Loucy (cell line): ENCODE measurements at regions not wholly inside any gene's neighbourhood (a gene's known extent, or its start where the extent isn't known, plus 50 kb on each side); places are given as distances from the start of the nearest gene placed in this dataset.

Experiments
- H2AFZ ChIP-seq: fragments of 200-600 bp; sonication (generic); 2 replicates; pipeline ENCODE4 v1.6.0; 2016; ENCODE audit warnings: antibody characterized with exemption, mild to moderate bottlenecking, low read length, moderate library complexity
- H3F3A ChIP-seq: fragments of 200-600 bp; 2 replicates; pipeline ENCODE4 v1.6.0; 2016; ENCODE audit warnings: antibody characterized with exemption, low read depth, mild to moderate bottlenecking
- H3K27me3 ChIP-seq: fragments of 200-600 bp; sonication (generic); 2 replicates; pipeline ENCODE4 v1.6.1; 2014; ENCODE audit warnings: low read length, mild to moderate bottlenecking; ENCODE audit not compliant: insufficient read depth, poor library complexity, severe bottlenecking
- H3K36me3 ChIP-seq: fragments of 200-600 bp; sonication (generic); 2 replicates; pipeline ENCODE4 v1.6.1; 2016; ENCODE audit warnings: low read length; ENCODE audit not compliant: insufficient read depth
- H3K4me1 ChIP-seq: fragments of 200-600 bp; sonication (generic); 2 replicates; pipeline ENCODE4 v1.5.1; 2014; ENCODE audit warnings: low read length, mild to moderate bottlenecking; ENCODE audit not compliant: insufficient read depth, poor library complexity, severe bottlenecking
- H3K4me2 ChIP-seq: fragments of 200-600 bp; sonication (generic); 2 replicates; pipeline ENCODE4 v1.6.0; 2014; ENCODE audit warnings: antibody characterized with exemption, low read length, low read depth, mild to moderate bottlenecking; ENCODE audit not compliant: poor library complexity, severe bottlenecking
- H3K4me3 ChIP-seq: fragments of 200-600 bp; sonication (generic); 2 replicates; pipeline ENCODE4 v1.5.1; 2014; ENCODE audit warnings: low read length, mild to moderate bottlenecking, mixed read lengths; ENCODE audit not compliant: poor library complexity, severe bottlenecking
- H3K79me2 ChIP-seq: fragments of 200-600 bp; sonication (generic); 2 replicates; pipeline ENCODE4 v1.6.1; 2014; ENCODE audit warnings: low read length; ENCODE audit not compliant: insufficient read depth
- H3K9ac ChIP-seq: fragments of 200-600 bp; sonication (generic); 2 replicates; pipeline ENCODE4 v1.6.0; 2014; ENCODE audit warnings: mild to moderate bottlenecking, low read depth, low read length, moderate library complexity; ENCODE audit not compliant: poor library complexity, severe bottlenecking
- H3K9me2 ChIP-seq: fragments of 200-600 bp; sonication (generic); replicated peaks from 2 replicates; pipeline ENCODE4 v1.6.1; 2016; ENCODE audit warnings: low read depth, low read length, mixed read lengths
- H3K9me3 ChIP-seq: fragments of 200-600 bp; sonication (generic); 2 replicates; pipeline ENCODE4 v1.6.1; 2014; ENCODE audit warnings: mild to moderate bottlenecking, antibody characterized with exemption, low read length, low read depth; ENCODE audit not compliant: insufficient read depth
- H4K20me1 ChIP-seq: fragments of 200-600 bp; sonication (generic); 2 replicates; pipeline ENCODE4 v1.6.0; 2014; ENCODE audit warnings: antibody characterized with exemption, low read length, mild to moderate bottlenecking; ENCODE audit not compliant: insufficient read depth, poor library complexity, severe bottlenecking
- CTCF ChIP-seq: fragments of 200-600 bp; sonication (generic); conservative IDR thresholded peaks from 2 replicates; pipeline ENCODE4 v1.5.1; 2014; ENCODE audit warnings: mild to moderate bottlenecking, antibody characterized with exemption, low read length
- EZH2phosphoT487 ChIP-seq: fragments of 200-600 bp; IDR thresholded peaks from 2 replicates; pipeline ENCODE4 v1.6.1; 2018; ENCODE audit warnings: antibody characterized with exemption, mild to moderate bottlenecking, moderate library complexity, borderline replicate concordance

DNA sequence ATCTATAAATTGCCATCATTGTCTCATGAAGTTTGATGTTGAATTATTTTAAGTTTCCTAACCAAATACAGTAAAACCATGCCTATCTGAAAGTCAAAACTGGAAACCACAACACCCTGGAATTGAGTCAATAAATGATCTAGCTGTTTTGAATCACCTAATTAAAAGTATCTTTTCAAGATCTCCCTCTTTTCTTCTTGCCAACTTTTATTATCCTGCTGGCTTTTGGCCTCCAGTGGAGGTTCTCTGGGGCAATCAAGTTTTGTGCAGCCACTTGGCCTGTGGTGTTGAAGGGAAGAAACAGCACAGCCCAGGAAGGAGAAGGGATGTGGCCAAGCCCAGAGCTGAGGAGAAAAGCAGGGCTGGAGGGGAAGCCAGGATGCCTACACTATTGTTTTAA is 255.4 kb downstream of the COG6 start:
- H3K4me3 ChIP-seq: no peak overlapping the region
- no peaks in the 10 kb centered on the region for H3K9me3 ChIP-seq
- H3K36me3 ChIP-seq: no peaks in the 10 kb centered on the region
- no peak overlapping the region for H2AFZ ChIP-seq
- no peaks in the 10 kb centered on the region for H3K27me3 ChIP-seq
- peaks cover 3% of the 10 kb centered on the region for H3K4me1 ChIP-seq
- no peak overlapping the region for H3K9ac ChIP-seq
- no peaks in the 10 kb centered on the region for H4K20me1 ChIP-seq
- H3F3A ChIP-seq: no peaks in the 10 kb centered on the region
- TF ChIP-seq CTCF: no peak
- TF ChIP-seq EZH2phosphoT487: no peak
- no peaks in the 10 kb centered on the region for H3K79me2 ChIP-seq
- H3K4me2 ChIP-seq: no peak overlapping the region
- no peaks in the 10 kb centered on the region for H3K9me2 ChIP-seq

GRCh38 chr13:39913339-39913738 is 257.9 kb downstream of the COG6 start:
- Histone ChIP-seq H3K9ac (no peak overlapping the region), H3F3A (no peaks in the 10 kb centered on the region), H3K9me2 (no peaks in the 10 kb centered on the region), H3K4me2 (no peak overlapping the region), H4K20me1 (no peaks in the 10 kb centered on the region), H2AFZ (no peak overlapping the region), H3K4me1 (peaks cover 3% of the 10 kb centered on the region), H3K79me2 (no peaks in the 10 kb centered on the region), H3K9me3 (no peaks in the 10 kb centered on the region), H3K4me3 (no peak overlapping the region), H3K36me3 (no peaks in the 10 kb centered on the region), H3K27me3 (no peaks in the 10 kb centered on the region)
- no peak for TF ChIP-seq EZH2phosphoT487
- TF ChIP-seq CTCF: no peak

- H3K9ac ChIP-seq: no peak overlapping the region
- no peaks in the 10 kb centered on the region for H3K79me2 ChIP-seq
- H3K36me3 ChIP-seq: no peaks in the 10 kb centered on the region
- no peak overlapping the region for H3K4me2 ChIP-seq
- no peak overlapping the region for H2AFZ ChIP-seq
- TF ChIP-seq CTCF: no peak
- no peak for TF ChIP-seq EZH2phosphoT487
- no peaks in the 10 kb centered on the region for H3F3A ChIP-seq
- H3K27me3 ChIP-seq: no peaks in the 10 kb centered on the region
- H3K4me3 ChIP-seq: no peak overlapping the region
- H3K4me1 ChIP-seq: peaks cover 3% of the 10 kb centered on the region
- H3K9me2 ChIP-seq: no peaks in the 10 kb centered on the region
- no peaks in the 10 kb centered on the region for H3K9me3 ChIP-seq
- H4K20me1 ChIP-seq: no peaks in the 10 kb centered on the region
These were observed 258.5 kb downstream of the COG6 start for GRCh38 chr13:39913928-39914327.
